ENCODE measurements at regions not wholly inside any gene's neighbourhood (a gene's known extent, or its start where the extent isn't known, plus 50 kb on each side); places are given as distances from the start of the nearest gene placed in this dataset.
"Not testable (repeated sequence)": the region's sequence is repeated elsewhere in the genome, so short reads cannot be mapped to it uniquely, and the experiment has no call there.

DNA sequence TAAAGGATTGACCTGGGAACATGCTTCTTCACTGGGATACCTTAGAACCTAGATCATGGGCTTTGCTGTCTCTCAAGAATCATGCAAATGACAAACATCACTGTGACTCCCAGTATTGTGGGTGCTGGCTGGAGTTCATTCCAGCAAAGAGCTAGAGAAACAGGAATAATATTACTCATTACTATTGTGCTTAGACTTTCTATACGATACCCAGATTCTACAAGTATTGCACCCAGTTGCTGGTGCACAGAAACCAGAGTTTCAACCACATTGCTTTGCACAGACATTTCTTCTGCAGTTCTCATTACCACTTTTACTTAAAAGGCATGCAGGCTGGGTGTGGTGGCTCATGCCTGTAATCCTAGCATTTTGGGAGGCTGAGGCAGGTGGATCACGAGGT is 220.4 kb upstream of the ZNF217 start:
- DNase-seq, result no peak

DNA sequence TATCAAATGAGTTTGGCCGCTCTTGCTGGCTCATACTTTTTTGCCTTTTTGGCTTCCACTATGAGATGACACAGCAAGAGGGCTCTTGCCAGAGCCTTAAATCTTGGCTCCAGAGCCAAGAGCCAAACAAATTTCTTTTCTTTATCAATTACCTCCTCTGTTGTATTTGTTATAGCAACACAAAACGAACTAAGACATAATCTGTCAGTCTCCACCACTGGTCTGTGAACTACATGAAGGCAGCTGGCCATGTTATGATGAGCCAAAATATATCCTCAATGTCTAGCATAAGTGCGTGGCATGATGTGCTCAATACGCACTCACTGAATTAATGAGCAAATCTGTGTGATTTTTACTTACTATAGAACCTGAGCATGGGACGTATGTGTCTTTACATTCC is 220.0 kb upstream of the ZNF217 start:
- DNase-seq, result no peak

DNA sequence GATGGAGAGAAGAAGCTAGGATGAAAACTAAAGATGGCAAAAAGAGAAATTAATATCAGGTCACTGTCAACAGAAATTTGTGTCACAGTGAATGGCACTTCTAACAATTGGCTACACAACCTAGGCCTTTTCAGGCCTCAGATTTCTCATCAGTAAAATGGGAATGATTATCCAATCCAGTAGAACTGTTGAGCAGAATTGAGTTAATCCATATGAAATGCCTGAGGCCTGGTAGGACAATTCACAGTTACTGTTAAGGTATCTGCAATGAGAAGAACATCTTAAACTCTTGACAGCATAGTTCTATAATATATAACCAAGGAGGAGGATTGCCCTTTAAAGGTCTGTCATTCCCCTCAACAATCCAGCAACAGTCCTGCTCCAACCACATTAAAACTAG is 217.9 kb upstream of the ZNF217 start:
- DNase-seq, result no peak

DNA sequence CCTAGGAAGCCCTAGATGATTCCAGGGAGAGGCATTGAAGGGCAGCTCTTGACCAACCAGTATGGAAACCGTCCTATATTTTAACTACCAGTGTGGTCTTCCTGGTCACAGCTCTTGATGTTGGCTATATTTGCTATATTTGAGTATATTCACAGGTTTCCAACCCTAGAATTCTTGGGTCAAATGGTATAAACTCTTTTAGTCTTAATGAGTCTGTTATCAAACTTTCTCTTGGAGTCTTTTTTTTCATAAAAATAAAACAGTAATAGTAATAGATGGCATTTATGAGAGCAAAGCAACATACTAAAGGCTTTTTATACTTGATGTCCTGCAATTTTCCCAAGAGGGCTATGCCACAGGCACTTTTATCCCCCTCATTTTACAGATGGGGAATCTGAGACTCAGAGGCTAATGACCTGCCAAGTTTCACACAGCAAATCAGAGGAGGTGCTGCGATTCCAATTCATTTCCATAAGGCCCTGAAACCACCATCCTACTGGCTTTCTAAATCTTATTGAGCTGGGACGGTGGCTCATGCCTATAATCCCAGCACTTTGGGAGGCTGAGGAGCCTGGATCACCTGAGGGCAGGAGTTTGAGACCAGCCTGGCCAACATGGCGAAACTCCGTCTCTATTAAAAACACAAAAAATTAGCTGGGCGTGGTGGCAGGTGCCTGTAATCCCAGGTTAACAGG is 217.2 kb upstream of the ZNF217 start:
- DNase-seq, result no peak

DNA sequence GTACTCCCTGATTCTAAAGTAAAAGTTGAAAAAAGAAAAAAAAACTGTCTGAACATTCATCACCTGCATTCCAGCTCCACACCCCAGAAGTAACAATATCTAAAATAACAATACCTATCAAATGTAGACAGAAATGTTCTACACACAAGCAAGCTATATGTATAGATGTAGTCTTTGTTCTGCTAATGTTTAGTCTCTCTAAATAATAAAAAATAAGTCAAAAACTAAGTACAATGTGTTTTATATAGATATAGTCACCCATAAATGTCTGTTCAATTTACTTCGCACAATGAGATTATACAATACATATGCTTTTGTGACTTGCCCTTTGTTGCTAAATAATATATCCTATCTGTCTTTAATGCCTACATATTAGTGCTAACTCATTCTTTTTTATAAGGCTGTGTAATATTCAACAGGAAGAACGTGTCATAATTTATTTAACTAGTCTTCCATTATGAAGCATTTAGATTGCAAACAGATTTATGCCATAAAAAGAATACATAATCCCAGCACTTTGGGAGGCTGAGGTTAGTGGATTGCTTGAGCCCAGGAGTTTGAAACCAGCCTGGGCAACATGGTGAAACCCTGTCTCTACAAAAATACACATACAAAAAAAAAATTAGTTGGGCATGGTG is 216.2 kb upstream of the ZNF217 start:
- no peak for DNase-seq

DNA sequence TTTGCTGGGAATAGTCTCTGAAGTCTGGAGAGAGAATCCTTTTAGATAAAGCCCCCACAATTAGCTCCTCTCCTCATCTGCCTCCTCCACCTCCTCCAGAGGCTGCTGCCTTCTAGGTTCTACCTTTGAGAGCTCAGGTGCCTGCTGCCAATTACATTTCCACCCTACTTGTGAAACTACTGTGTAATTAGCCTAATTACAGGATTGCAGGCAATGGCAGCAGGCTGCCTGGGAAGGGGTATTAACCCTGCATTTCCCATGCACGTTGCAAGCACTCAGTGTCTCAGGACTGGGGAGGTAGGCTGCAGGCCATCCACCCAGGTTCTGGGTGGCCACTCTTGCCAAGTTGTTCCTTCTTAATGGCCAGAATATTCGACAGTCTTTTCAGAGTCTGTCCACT is 215.6 kb upstream of the ZNF217 start:
- DNase-seq, result no peak

DNA sequence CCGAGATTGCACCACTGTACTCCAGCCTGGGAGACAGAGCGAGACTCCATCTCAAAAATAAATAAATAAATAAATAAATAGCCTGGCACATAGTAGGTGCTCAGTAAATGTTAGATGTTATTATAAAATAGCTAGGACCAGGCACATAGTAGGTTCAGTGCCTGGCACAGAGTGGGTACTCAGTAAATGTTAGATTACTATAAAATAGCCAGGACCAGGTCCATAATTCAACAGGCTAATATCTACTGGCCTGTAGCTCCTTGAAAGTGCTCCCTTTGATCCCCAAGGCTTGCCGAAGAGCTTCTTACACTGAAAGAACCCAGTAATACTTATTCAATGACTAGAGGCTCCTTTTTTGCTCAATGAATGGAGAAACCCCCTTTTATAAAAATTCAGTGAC is 215.1 kb upstream of the ZNF217 start:
- no peak for DNase-seq

DNA sequence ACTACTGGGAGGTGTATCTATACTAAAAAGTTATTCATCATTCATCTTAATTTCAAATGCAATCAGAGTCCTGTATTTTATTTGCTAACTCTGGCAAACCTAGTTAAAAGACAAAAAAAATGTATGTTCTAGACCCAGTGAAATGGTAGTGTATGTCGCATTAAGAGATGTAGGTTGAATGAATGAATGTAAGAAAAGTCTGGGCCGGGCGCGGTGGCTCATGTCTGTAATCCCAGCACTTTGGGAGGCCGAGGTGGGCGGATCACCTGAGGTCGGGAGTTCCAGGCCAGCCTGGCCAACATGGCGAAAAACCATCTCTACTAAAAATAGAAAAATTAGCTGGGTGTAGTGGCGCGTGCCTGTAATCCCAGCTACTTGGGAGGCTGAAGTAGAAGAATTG is 214.7 kb upstream of the ZNF217 start:
- DNase-seq, result not testable (repeated sequence)

DNA sequence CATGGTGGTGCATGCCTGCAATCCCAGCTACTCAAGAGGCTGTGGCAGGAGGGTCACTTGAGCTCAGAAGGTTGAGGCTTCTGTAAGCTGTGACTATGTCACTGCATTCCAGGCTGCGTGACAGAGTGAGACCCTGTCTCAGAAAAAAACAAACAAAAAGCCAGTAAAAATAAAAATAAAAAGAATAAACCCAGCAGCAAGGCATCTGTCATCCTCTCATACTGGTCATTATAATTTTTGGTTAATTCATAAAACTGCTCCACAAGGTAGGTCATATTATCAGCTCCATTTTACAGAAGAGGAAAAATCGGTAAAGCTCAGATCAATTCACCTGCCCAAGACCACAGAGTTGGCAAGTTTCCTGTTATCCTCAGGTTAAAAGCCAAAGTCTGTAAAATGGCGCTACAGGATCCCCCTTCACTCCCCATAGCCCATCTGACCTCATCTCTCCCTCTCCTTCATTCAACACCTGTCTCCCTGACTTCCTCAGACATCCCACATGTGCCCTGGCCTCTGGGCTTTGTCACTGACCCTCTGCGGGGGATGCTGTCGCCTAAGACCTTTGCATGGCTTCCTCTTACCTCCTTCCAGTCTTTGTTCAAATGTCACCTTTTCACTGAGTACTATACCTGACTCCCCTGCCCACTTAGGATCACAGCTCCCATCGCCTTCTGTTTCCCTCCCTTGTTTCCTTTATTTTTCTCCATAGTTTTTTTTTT is 213.2 kb upstream of the ZNF217 start:
- no peak for DNase-seq

DNA sequence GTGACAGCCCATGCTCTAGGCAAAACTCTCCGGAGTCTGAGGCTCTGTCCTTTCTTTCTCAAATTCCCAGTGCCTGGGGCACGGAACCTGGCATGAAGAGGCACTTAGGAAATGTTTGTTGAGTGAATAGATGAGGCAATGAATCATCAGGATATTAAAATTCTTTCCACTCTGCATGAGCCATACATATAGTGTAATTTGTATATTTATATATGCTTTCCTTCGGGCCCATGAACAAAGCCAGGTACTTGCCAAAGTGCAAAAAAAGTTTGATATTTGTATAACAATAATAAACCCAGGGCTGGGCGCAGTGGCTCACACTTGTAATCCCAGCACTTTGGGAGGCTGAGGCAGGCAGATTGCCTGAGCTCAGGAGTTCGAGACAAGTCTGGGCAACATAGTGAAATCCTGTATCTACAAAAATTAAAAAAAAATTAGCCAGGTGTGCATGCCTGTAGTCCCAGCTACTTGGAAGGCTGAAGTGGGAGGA is 212.3 kb upstream of the ZNF217 start:
- DNase-seq, result no peak

DNA sequence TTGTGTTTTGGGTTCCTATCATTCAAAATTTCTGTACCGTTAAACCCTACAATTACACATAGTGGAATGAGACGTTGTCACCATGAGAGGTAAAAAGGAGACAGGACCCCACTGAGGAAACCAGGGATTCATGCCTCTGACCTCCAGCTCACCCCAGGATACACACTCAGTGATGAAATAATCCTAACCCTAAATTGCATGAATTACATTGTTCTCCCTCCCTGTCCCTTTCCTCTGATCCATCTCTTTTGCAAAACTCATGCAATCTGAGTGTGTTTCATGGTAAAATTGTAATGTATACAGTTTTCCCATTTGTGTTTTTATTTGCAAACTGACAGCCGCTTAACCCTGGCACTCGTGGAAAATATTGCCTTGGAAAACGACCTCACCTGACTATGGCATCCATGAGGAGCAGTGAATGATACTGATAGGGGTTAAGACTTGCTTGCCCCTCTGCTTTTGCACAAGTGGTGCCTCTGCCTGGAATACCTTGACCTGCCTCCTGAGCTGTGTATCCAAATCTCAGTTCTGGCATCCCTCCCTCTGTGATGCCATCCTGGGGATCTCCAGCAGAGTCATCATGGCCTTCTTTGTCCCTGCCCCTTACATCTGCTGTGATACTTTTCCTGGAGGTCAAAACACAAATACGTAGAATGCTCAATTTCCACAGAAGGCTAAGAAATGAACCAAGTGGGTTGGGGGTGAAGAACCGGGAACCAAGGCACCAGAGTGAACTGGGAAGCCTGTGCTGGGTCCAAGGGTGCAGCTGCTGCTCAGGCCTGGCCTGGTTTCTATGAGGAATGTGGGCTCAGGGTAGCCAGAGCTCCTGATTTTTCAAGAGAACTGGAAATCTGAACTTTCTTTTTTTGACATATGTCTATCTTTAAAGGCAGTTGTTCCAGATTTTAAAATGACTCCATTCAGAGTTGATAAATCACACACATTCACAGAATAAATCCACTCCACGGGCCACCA is 211.6 kb upstream of the ZNF217 start:
- DNase-seq, result no peak

DNA sequence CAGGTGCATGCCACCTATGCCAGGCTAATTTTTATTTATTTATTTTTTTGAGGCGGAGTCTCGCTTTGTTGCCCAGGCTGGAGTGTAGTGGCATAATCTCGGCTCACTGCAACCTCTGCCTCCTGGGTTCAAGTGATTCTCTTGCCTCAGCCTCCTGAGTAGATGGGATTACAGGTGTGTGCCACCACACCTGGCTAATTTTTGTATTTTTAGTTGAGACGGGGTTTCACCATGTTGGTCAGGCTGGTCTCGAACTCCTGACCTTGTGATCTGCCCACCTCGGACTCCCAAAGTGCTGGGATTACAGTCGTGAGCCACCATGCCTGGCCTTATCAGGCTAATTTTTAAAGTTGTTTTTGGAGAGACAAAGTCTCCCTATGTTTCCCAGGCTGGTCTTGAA is 210.7 kb upstream of the ZNF217 start:
- not testable (repeated sequence) for DNase-seq

DNA sequence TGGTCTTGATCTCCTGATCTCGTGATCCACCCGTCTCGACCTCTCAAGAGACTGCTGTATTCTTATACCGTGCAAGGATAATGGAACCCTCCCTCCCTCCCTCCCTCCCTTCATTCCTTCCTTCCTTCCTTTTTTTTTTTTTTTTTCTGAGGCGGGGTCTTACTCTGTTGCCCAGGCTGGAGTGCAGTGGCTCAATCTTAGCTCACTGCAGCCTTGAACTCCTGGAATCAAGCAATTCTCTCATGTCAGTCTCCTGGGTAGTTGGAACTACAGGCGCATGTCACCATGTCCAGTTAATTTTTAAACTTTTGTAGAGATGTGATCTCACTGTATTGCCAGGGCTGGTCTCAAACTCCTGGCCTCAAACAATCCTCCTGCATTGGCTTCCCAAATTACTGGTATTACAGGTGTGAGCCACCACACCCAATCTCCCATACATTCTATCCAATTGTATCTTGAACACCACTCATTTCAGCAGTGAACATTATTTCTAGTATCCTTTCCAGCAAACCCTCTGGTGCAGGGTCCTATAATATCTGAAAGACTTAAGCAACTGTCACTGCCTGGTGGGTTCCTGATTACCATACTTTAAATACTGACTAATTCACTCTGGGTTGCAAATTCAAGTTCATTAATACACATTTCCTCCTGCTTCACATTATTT is 210.0 kb upstream of the ZNF217 start:
- no peak for DNase-seq

DNA sequence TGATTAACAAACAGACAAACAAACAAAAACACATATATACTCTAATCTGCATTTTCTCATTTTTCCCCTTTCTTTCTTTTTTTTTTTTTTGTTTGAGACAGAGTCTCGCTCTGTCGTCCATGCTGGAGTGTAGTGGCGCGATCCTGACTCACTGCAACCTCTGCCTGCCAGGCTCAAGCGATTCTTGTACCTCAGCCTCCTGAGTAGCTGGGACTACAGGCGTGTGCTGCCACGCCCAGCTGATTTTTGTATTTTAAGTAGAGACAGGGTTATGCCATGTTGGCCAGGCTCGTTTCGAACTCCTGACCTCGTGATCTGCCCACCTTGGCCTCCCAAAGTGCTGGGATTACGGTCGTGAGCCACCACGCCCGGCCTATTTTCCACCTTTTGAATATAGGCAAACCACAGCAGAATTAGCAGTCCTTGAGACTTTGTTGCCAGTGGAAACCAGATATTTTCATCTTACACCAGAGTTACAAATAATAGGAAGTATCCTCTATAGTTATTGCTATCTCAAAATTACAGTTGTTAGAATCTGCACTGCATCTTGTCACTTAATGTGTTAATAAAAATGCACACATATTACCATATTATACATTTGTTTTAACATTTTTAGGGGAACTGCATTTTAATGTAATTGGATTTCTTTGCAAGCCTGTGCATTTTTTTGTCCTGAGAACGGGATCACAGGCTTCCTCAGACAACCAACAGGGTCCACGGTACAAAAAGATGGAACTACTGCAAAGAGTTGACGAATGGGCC is 208.2 kb upstream of the ZNF217 start:
- DNase-seq, result no peak

DNA sequence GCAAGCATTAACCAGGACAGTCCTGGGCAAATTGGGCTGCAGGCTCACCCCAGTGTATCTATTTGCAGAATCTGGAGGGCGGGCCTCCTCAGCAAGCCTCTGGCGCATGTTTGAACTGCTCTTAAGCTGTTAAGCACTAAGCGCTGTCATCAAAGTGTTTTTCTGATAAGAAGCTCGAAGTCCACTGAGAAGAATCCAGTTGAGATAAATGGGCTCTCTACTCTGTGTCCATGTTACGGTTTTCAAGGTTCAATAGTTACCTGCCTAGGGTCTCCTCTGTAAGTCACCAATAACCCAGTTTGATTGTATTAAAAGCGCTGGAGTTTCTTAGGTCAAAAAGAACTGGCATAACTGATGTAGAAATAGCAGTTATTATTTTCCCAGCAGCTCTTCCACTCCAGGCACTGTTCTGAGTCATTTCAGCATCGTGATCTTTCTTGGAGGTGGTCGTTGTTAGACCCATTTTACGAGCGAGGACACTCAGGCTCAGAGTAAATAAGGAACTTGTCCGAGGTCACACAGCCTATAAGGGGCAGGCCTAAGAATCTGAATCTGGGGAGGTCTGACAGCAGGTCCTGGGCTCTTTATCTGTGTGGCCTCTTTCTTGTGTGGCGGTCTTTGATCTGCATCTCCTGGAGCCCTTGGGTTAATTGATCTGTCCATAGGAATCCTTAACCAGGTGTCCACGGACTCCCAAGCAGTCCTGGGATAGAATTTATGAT is 207.4 kb upstream of the ZNF217 start:
- no peak for DNase-seq

DNA sequence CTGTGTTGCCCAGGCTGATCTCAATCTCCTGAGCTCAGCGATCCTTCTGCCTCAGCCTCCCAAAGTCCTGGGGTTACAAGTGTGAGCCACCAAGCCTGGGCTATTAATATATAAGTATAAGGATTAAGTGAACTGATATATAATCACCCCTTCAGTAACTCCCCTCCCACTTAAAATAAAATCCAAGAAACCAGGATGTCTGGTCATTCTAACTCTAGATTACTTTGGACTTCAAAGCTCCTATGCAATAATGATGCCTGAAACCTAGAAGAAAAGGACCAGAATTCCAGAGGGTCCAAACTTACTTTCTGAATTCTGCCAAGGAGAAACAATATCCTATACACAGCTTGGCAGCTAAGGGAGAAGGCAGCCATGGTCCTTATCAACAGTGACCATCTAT is 206.8 kb upstream of the ZNF217 start:
- DNase-seq, result no peak

DNA sequence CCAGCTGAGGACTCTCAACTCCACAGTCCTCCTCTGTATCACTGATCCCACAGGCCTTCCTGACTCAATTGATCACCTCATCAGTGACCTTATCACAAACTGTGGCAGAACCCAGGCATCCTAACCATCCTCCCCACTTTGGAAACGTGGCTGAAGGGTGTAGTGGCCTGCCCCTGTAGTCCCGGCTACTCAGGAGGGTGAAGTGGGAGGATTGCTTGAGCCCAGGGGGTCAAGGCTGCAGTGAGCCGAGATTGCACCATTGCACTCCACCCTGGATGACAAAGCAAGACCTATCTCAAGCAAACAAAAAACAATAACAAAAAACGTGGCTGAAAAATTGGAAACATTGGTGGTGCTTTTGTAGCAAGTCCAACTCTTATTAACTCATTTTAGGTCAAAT is 203.4 kb upstream of the ZNF217 start:
- no peak for DNase-seq

DNA sequence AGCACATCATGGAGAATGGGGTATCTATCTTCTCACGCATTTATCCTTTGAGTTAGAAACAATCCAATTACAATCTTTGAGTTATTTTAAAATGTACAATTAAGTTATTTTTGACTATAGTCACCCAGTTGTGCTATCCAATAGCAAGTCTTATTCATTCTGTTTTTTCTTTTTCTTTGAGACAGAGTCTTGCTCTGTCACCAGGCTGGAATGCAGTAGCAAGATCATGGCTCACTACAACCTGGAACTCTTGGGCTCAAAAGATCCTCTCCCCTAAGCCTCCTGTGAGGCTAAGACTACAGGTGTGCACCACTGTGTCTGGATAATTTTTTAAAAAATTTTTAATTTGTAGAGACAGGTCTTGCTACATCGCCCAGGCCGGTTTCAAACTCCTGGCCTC is 201.5 kb upstream of the ZNF217 start:
- DNase-seq, result no peak

DNA sequence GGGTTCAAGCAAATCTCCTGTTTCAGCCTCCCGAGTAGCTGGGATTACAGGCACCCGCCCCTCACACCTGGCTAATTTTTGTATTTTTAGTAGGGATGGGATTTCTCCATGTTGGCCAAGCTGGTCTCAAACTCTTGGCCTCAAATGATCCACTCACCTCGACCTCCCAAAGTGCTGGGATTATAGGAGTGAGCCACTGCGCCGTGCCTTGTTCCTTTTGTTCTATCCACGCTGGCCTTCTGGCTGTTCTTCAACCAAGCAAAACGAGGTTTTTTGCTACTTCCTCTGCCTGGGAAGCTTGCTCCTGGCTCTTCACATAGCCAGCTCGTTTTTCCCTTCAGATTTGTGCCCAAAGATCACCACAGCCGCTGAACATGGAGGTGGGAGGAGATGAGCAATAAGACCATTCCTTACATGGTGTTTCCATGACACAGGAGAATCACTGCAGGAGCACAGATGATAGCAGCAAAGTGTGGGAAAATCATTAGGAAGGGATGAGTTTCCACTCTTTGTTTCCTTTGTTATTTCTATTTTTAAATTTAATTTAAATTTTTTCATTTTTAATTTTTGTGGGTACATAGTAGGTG is 201.0 kb upstream of the ZNF217 start:
- DNase-seq, result no peak

DNA sequence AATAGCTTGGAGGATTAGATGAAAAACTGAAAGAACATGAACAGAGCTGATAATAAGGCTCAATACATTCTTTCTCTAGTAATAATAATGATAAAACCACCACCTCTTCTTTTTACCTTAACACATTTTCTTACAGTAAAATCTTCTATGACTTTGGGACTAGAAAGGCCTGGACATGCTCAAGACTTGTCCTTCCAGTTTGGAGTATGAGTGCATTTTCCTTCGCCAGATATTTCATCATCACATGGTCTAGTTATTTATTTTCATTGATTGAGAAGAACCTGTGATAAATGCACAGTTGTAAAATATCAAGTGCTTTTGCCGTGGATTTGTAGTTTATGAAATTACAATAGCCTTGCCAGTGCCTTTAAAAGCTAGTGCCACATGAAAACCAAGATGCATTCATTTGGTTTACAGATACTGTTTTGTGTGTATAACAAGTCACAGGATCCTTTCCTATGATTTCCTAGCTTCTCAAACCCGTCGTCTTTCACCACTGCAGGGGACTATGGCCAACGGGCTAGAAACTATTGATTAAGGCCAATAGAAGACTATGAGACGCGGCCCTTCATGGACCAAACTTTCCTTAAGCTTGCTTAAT is 200.2 kb upstream of the ZNF217 start:
- DNase-seq, result no peak

Measured in NCI-H1092 (cell line).